HL-60 (cell line): ENCODE measurements at regions not wholly inside any gene's neighbourhood (a gene's known extent, or its start where the extent isn't known, plus 50 kb on each side); places are given as distances from the start of the nearest gene placed in this dataset.

ENCODE experiments used
- DNase-seq, 2 experiments: peaks; one replicate each; pipeline ENCODE4 v3.0.0-alpha.2; 2010 to 2020; ENCODE audit warnings: low read depth in 1 of 2, low spot score in 1 of 2
- H3K27ac ChIP-seq: fragments of 250-450 bp; sonication (Bioruptor Pico); replicated peaks from 2 replicates; pipeline ENCODE4 v1.5.1; 2020; ENCODE audit warnings: mild to moderate bottlenecking, moderate library complexity
- H3K27me3 ChIP-seq: fragments of 250-450 bp; sonication (Bioruptor Pico); 2 replicates; pipeline ENCODE4 v1.5.1; 2021; ENCODE audit warnings: mild to moderate bottlenecking, moderate library complexity; ENCODE audit not compliant: insufficient read depth, poor library complexity, severe bottlenecking
- H3K4me3 ChIP-seq: replicated peaks from 2 replicates; pipeline ENCODE4 v1.5.1; 2011; ENCODE audit warnings: mild to moderate bottlenecking, control low read depth, low read length; ENCODE audit not compliant: insufficient read depth
- CTCF ChIP-seq: IDR thresholded peaks from one replicate; pipeline ENCODE4 v1.5.1; 2011; ENCODE audit warnings: low read length, control low read depth, inconsistent platforms; ENCODE audit not compliant: insufficient read depth
- GABPA ChIP-seq: IDR thresholded peaks from 2 replicates; pipeline ENCODE4 v1.6.1; 2012; ENCODE audit warnings: low read depth
- POLR2AphosphoS5 ChIP-seq: IDR thresholded peaks from 2 replicates; pipeline ENCODE4 v1.6.1; 2012; ENCODE audit warnings: low read depth
- REST ChIP-seq: IDR thresholded peaks from 2 replicates; pipeline ENCODE4 v1.6.1; 2012; ENCODE audit warnings: low read depth; ENCODE audit not compliant: insufficient replicate concordance
- SPI1 ChIP-seq: IDR thresholded peaks from 2 replicates; pipeline ENCODE4 v1.6.1; 2012; ENCODE audit warnings: low read depth, mild to moderate bottlenecking, borderline replicate concordance

- no peak for TF ChIP-seq GABPA
Observed at GRCh38 chr5:9712911-9713310, 82.8 kb upstream of the TAS2R1 start.

GRCh38 chr5:9712506-9712905 is 82.4 kb upstream of the TAS2R1 start:
- no peak overlapping the region for H3K27ac ChIP-seq
- H3K27me3 ChIP-seq, result no peaks in the 10 kb centered on the region
- no peak for DNase-seq
- no peak overlapping the region for H3K4me3 ChIP-seq
- no peak for TF ChIP-seq REST
- TF ChIP-seq GABPA, result no peak
- TF ChIP-seq SPI1, result no peak
- TF ChIP-seq POLR2AphosphoS5, result no peak
- TF ChIP-seq CTCF, result no peak

More at GRCh38 chr5:9712911-9713310, 82.8 kb upstream of the TAS2R1 start:
- DNase-seq, result no peak
- no peak overlapping the region for H3K4me3 ChIP-seq
- H3K27ac ChIP-seq, result no peak overlapping the region
- H3K27me3 ChIP-seq, result no peaks in the 10 kb centered on the region

- DNase-seq, result no peak
- Histone ChIP-seq H3K27me3 (no peaks in the 10 kb centered on the region), H3K27ac (no peak overlapping the region), H3K4me3 (no peak overlapping the region)
- TF ChIP-seq SPI1, result no peak
- no peak for TF ChIP-seq REST
- TF ChIP-seq CTCF, result no peak
- no peak for TF ChIP-seq POLR2AphosphoS5
- TF ChIP-seq GABPA, result no peak
Observed at GRCh38 chr5:9710069-9710468, 79.9 kb upstream of the TAS2R1 start.

GRCh38 chr5:9707732-9708462 is 77.7 kb upstream of the TAS2R1 start:
- no peak for TF ChIP-seq POLR2AphosphoS5
- no peak for TF ChIP-seq SPI1
- no peak for TF ChIP-seq CTCF
- TF ChIP-seq GABPA, result no peak
- no peak for TF ChIP-seq REST

More at GRCh38 chr5:9707732-9708462, 77.7 kb upstream of the TAS2R1 start:
- Histone ChIP-seq H3K27ac (no peak overlapping the region), H3K4me3 (no peak overlapping the region), H3K27me3 (no peaks in the 10 kb centered on the region)
- no peak for DNase-seq
